GM19452 (cell line): ENCODE measurements at regions not wholly inside any gene's neighbourhood (a gene's known extent, or its start where the extent isn't known, plus 50 kb on each side); places are given as distances from the start of the nearest gene placed in this dataset.

ENCODE experiments used
- ATAC-seq: cut with Tn5 transposase; IDR thresholded peaks from one replicate; pipeline ENCODE4 v1.9.1; 2021; ENCODE audit not compliant: unreplicated experiment

GRCh38 chr18:45518311-45519155, 96.7 kb upstream of the SLC14A2 start:
- no peak for ATAC-seq

DNA sequence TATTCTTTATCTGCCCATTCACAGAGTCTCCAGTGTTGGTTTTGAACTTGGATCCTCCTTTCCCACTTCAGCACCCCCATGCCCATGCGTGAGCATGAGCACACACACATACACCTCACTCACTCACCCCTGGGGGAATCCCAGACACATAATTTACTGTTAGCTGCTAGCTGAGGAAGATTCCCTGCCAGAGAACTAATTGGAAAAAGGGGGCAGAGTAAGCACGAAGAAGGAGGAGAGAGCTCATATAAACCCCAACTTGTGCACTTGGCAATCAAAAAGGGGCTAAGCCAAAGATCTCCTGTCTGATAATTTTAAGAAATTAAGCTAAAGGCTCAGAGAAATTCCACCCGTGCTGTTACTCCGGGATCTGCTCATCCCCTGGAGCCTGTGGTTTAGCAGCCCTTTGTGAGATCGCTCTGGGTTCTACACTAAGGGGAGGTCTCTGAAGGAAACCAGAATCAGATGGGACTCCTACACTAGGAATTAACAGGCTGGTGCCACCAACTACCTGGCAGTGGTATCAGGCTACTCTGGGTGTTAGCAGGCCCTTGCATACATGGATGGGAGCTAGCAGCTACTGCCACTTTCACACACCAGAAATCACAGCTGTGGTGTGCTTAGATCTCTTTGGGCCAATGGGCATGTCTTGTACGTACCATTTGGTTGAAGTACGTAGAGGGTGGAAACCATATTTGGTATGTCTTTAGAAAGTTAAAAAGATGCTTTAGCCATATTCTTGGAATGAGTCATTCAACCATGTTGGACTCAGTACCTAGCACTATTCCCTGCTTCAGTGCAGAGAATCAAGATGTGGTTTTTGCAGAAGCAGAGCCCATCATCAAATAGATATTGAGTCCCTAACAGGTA, 95.6 kb upstream of the SLC14A2 start:
- ATAC-seq = no peak

GRCh38 chr18:45521136-45521535, 94.1 kb upstream of the SLC14A2 start:
- ATAC-seq = no peak

GRCh38 chr18:45521777-45522176, 93.5 kb upstream of the SLC14A2 start:
- no peak for ATAC-seq

- no peak for ATAC-seq
Measured at GRCh38 chr18:45522371-45522770, 92.9 kb upstream of the SLC14A2 start.

DNA sequence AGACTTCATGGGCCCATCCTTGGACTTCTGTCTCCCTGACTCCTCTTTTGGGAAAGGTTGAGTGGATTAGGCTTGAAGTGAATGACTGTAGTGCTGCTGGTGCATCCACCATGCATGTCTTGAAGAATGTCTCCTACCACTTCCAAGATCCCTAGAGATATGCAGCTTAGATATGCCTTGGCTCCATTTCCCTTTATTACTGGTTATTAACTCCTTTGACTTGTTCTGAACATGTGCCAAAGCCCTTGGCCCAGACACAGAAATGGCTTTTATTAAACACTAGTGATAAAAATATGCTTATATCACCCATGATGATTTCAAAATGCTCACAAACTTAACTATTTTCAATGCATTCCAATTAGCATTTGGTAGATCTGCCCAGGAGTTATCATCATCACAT, 90.0 kb upstream of the SLC14A2 start:
- ATAC-seq = no peak

GRCh38 chr18:45526114-45526841, 89.0 kb upstream of the SLC14A2 start:
- no peak for ATAC-seq

GRCh38 chr18:45527891-45528290, 87.4 kb upstream of the SLC14A2 start:
- ATAC-seq = no peak

GRCh38 chr18:45528712-45529336, 86.5 kb upstream of the SLC14A2 start:
- ATAC-seq = no peak

GRCh38 chr18:45538444-45538843, 76.8 kb upstream of the SLC14A2 start:
- ATAC-seq = no peak

DNA sequence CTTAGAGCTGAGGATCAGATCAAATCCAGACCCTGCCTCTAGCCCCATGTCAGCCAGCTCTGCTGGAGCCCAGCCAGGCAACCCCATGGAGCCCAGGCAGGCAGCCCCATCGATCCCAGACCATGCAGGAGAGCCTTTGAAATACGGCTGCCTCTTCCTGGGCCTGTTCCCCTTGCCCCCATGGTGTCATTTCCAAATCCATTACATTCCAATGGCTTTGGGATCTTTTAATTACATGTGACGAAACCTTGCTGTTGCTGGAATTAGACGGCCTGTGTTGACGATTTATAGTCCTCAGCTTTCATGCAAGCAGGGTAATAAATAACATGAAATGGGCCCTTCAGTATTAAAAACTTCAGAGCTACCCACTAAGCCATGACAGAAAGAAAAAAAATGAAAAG, 75.8 kb upstream of the SLC14A2 start:
- ATAC-seq = no peak

DNA sequence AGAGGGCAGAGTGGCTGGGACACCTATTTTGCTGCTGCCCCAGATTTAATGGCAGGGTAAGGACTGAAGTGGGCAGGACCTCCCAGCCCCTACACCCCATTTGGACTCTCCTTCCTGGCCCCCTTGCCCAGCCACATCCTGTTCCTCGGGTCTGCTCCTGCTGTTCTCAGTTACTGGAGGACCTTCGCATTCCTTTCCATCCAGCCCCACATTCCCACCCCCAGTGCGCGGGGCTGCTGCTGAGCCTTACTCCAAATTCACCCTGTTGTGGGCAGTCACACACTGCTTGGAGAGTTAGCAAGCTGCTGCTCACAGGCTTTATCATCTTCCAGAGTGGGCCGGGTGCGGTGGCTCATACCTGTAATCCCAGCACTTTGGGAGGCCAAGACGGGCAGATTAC, 75.2 kb upstream of the SLC14A2 start:
- ATAC-seq = no peak

DNA sequence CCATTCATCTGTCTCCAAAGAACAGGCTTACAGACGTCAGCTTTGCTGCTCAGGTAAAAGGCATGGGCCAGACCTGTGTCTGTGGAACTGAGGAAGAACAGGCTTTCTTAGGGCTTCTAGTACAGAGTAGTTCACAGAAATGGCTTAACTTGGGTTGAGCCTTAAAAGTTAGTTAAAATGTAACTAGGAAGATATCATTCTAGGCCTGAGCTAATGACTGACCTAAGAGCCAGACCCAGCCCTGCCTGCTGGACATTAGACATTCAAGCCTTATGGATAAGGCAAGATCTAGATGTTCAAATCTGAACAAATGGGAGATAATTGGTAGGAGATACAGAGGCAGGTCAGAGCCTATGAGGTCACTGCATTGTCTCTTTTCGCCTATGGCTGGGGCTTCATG, 73.9 kb upstream of the SLC14A2 start:
- no peak for ATAC-seq

DNA sequence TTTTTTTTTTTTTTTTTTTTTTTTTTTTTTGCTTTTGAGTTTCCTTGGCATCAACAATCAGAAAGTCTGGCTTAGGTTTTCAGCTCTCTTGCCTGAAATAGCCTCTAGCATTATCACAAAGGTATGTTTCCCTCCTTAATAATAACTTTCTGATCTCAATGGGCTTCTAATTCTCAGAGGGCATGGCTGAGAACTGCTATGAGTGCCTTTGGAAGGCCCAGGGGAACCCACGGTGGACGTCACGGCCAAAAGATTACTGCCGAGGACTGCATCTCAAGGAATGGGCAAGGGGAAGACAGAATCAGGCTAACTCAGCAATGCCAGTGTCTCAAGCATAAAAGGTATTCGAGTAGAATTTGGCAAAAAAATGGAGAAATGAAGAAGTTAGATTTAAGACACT, 73.2 kb upstream of the SLC14A2 start:
- ATAC-seq = no peak

GRCh38 chr18:45547910-45548309, 67.4 kb upstream of the SLC14A2 start:
- ATAC-seq = no peak

- ATAC-seq = no peak
Measured at GRCh38 chr18:45548614-45549013, 66.7 kb upstream of the SLC14A2 start.

DNA sequence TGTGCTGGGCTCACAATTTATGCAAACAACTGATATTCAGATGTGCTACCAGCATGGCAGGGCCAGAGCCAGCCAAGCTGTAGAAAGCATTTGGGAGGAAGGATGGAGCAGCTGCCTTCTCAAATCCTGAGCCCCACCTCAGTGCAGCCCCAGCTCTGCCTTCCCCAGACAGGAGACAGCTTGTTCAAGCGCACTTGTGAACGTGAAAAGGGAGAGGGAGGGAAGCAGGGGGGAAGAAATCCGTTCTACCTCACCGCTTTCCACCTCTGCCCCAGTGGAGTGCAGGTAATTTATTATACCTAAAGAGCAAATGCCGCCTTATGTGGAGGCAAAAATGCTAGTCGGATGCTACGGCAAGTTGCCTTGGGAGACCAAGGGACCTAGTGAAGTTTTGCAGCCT, 66.0 kb upstream of the SLC14A2 start:
- no peak for ATAC-seq

GRCh38 chr18:45551142-45551815, 64.0 kb upstream of the SLC14A2 start:
- ATAC-seq = no peak

DNA sequence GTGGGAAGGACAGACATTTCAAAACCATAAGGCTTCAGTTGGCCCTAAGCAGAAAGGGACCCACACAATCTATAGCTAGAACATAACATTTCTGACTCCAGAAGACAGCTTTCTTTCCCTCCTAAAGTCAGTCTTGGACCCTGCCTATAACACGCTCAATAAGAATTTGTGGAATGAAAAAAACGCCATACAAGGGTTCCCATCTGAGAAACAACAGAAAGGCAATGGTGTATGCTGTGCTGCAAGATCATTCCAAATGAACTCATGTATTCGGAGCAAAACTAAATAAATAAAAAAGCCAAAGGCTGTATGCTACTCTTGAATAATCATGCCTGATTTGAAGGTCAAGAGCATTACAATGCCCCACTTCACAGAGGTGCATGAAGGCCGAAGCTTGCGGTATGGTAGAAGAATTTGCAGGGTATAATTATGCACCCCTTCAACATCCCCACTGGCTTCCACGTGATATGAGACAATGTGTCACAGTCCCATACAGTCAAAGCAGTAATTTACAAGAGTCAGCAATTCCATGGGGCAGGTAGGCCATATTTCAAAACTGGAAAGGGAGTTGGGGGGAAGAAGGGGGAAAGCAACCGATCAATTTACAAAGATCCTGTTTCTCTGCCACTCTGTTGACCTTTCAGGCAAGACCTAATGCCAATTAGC, 61.4 kb upstream of the SLC14A2 start:
- ATAC-seq = no peak

GRCh38 chr18:45554389-45554737, 60.9 kb upstream of the SLC14A2 start:
- no peak for ATAC-seq
